ENCODE measurements at regions not wholly inside any gene's neighbourhood (a gene's known extent, or its start where the extent isn't known, plus 50 kb on each side); places are given as distances from the start of the nearest gene placed in this dataset.

- Mint-ChIP-seq H3K4me1 (peaks cover 0 to 1% (median 0%) of the 10 kb centered on the region in 3 donors), H3K27ac (no peak overlapping the region), H3K27me3 (no peaks in the 10 kb centered on the region), H3K36me3 (no peaks in the 10 kb centered on the region), H3K4me3 (no peak overlapping the region), H3K9me3 (peaks cover 0 to 10% (median 9%) of the 10 kb centered on the region in 3 donors)
These were observed 183.0 kb upstream of the KCND2 start for GRCh38 chr7:120089968-120090367.

- peaks cover 0 to 9% (median 8%) of the 10 kb centered on the region in 3 donors for H3K9me3 Mint-ChIP-seq
- peaks cover 0 to 1% (median 0%) of the 10 kb centered on the region in 3 donors for H3K4me1 Mint-ChIP-seq
- no peaks in the 10 kb centered on the region for H3K36me3 Mint-ChIP-seq
- no peak overlapping the region for H3K4me3 Mint-ChIP-seq
- no peaks in the 10 kb centered on the region for H3K27me3 Mint-ChIP-seq
- no peak overlapping the region for H3K27ac Mint-ChIP-seq
These were observed 181.2 kb upstream of the KCND2 start for GRCh38 chr7:120091807-120092206.

GRCh38 chr7:120097020-120097419 is 176.0 kb upstream of the KCND2 start:
- peaks cover 0 to 4% (median 0%) of the 10 kb centered on the region in 3 donors for H3K9me3 Mint-ChIP-seq
- H3K27ac Mint-ChIP-seq = no peak overlapping the region
- H3K4me1 Mint-ChIP-seq = no peaks in the 10 kb centered on the region
- no peaks in the 10 kb centered on the region for H3K36me3 Mint-ChIP-seq
- H3K4me3 Mint-ChIP-seq = no peak overlapping the region
- H3K27me3 Mint-ChIP-seq = no peaks in the 10 kb centered on the region

GRCh38 chr7:120097774-120098173 is 175.2 kb upstream of the KCND2 start:
- Mint-ChIP-seq H3K36me3 (no peaks in the 10 kb centered on the region), H3K9me3 (no peaks in the 10 kb centered on the region), H3K4me1 (no peaks in the 10 kb centered on the region), H3K27me3 (no peaks in the 10 kb centered on the region), H3K4me3 (no peak overlapping the region), H3K27ac (no peak overlapping the region)

- no peak overlapping the region for H3K27ac Mint-ChIP-seq
- H3K4me1 Mint-ChIP-seq = no peaks in the 10 kb centered on the region
- H3K36me3 Mint-ChIP-seq = no peaks in the 10 kb centered on the region
- no peak overlapping the region for H3K4me3 Mint-ChIP-seq
- H3K27me3 Mint-ChIP-seq = no peaks in the 10 kb centered on the region
- H3K9me3 Mint-ChIP-seq = peaks cover 6 to 13% (median 6%) of the 10 kb centered on the region in 3 donors
These were observed 164.6 kb upstream of the KCND2 start for GRCh38 chr7:120108376-120108775.

GRCh38 chr7:120110169-120110568 is 162.8 kb upstream of the KCND2 start:
- H3K9me3 Mint-ChIP-seq = peaks cover 6 to 13% (median 6%) of the 10 kb centered on the region in 3 donors
- no peaks in the 10 kb centered on the region for H3K27me3 Mint-ChIP-seq
- no peaks in the 10 kb centered on the region for H3K4me1 Mint-ChIP-seq
- no peak overlapping the region for H3K4me3 Mint-ChIP-seq
- no peaks in the 10 kb centered on the region for H3K36me3 Mint-ChIP-seq
- peak overlapping the region in 1 of 3 donors; percentile 35 for H3K27ac Mint-ChIP-seq

- Mint-ChIP-seq H3K4me1 (no peaks in the 10 kb centered on the region), H3K9me3 (peaks cover 6 to 12% (median 7%) of the 10 kb centered on the region in 3 donors), H3K27ac (no peak overlapping the region), H3K27me3 (no peaks in the 10 kb centered on the region), H3K36me3 (no peaks in the 10 kb centered on the region), H3K4me3 (no peak overlapping the region)
These were observed 158.3 kb upstream of the KCND2 start for GRCh38 chr7:120114626-120115025.

GRCh38 chr7:120123528-120123927 is 149.4 kb upstream of the KCND2 start:
- Mint-ChIP-seq H3K27me3 (no peaks in the 10 kb centered on the region), H3K4me1 (no peaks in the 10 kb centered on the region), H3K36me3 (no peaks in the 10 kb centered on the region), H3K4me3 (no peak overlapping the region), H3K9me3 (peaks cover 0 to 4% (median 0%) of the 10 kb centered on the region in 3 donors), H3K27ac (no peak overlapping the region)

DNA sequence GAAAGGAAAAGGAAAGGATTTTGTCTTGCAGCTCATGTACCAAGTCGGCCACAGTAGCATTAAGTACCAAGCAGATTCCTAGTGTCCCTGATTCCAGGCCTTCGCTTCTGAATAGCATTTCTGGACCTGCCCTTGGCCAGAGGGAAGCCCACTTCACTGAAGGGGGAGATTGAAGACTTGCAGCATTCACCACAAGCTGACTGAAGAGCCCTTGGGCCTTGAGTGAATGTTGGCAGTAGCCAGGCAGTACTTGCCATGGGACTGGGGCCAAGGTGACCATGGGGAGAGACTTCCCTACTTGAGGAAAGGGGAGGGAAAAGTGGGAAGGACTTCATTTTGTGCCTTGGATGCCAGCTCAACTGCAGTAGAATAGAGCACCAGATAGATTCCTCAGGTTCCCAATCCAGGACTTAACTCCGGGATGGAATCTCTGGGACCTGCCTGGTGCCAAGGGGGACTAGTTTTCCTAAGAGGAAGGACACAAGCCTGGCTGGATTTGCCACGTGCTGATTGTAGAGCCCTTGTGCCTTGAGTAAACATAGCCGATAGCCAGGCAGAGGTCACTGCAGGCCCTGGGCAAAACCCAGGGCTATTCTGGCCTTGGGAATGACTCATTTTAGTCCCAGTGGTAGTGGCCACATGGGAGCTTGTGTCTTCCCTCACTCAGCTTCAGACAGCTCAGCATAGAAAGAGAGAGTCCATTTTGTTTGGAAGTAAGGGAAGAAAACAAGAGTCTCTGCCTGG is 141.7 kb upstream of the KCND2 start:
- no peaks in the 10 kb centered on the region for H3K36me3 Mint-ChIP-seq

GRCh38 chr7:120138497-120138896 is 134.5 kb upstream of the KCND2 start:
- H3K4me1 Mint-ChIP-seq = no peaks in the 10 kb centered on the region

More for the DNA sequence above, 141.7 kb upstream of the KCND2 start:
- Mint-ChIP-seq H3K4me3 (no peak overlapping the region), H3K4me1 (no peaks in the 10 kb centered on the region), H3K27ac (no peak overlapping the region), H3K9me3 (peaks cover 7 to 11% (median 8%) of the 10 kb centered on the region in 3 donors), H3K27me3 (no peaks in the 10 kb centered on the region)

DNA sequence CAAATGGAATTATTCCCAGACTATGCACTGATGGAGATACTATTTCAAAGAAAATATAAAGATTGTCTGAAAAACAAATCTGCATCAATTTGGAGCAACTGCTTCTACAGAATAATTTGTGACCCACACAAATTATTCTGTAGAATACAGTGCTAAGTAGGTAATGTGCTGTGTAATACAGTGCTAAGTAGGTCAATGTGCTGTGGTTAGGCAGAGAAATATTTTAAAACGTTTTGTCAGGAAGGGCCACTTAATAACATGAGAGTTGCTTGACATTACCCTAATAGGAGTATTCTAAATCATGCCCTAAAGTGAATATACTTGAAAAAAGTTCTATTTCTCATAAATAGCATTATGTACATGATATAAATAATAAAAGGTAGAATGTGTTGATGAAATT is 116.5 kb upstream of the KCND2 start:
- no peaks in the 10 kb centered on the region for H3K36me3 Mint-ChIP-seq
- H3K27me3 Mint-ChIP-seq = no peaks in the 10 kb centered on the region
- H3K27ac Mint-ChIP-seq = no peak overlapping the region
- H3K4me3 Mint-ChIP-seq = no peak overlapping the region
- H3K4me1 Mint-ChIP-seq = no peaks in the 10 kb centered on the region
- H3K9me3 Mint-ChIP-seq = peaks cover 0 to 12% (median 5%) of the 10 kb centered on the region in 3 donors

More at GRCh38 chr7:120138497-120138896, 134.5 kb upstream of the KCND2 start:
- Mint-ChIP-seq H3K27ac (no peak overlapping the region), H3K9me3 (peaks cover 4 to 8% (median 5%) of the 10 kb centered on the region in 3 donors), H3K4me3 (no peak overlapping the region), H3K27me3 (no peaks in the 10 kb centered on the region), H3K36me3 (no peaks in the 10 kb centered on the region)

- Mint-ChIP-seq H3K9me3 (peaks cover 0 to 8% (median 3%) of the 10 kb centered on the region in 3 donors), H3K4me3 (no peak overlapping the region), H3K27ac (no peak overlapping the region), H3K4me1 (no peaks in the 10 kb centered on the region), H3K36me3 (no peaks in the 10 kb centered on the region), H3K27me3 (no peaks in the 10 kb centered on the region)
These were observed 112.8 kb upstream of the KCND2 start for GRCh38 chr7:120160166-120160565.

DNA sequence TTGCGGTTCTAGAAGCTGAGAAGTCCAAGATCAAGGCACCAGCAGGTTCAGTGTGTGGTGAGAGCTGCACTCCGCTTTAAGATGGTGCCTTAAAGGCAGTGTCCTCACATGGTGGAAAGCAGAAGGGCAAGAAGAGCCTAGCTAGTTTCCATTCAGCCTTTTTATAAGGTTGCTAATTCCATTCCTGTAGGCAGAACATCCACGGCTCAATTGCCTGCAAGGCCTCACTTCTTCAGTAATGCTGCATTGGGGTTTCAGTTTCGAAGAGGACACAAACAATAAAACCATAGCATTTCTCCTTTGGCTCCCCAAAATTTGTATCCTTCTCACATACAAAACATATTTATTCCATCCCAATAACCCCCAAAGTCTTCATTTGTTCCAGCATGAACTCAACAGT is 109.5 kb upstream of the KCND2 start:
- Mint-ChIP-seq H3K27me3 (no peaks in the 10 kb centered on the region), H3K4me1 (no peaks in the 10 kb centered on the region), H3K36me3 (no peaks in the 10 kb centered on the region), H3K9me3 (peaks cover 2 to 8% (median 3%) of the 10 kb centered on the region in 3 donors), H3K4me3 (no peak overlapping the region), H3K27ac (no peak overlapping the region)

GRCh38 chr7:120165227-120165626 is 107.7 kb upstream of the KCND2 start:
- peaks cover 0 to 2% (median 0%) of the 10 kb centered on the region in 3 donors for H3K9me3 Mint-ChIP-seq
- H3K4me1 Mint-ChIP-seq = no peaks in the 10 kb centered on the region
- no peak overlapping the region for H3K27ac Mint-ChIP-seq
- H3K36me3 Mint-ChIP-seq = no peaks in the 10 kb centered on the region
- H3K4me3 Mint-ChIP-seq = no peak overlapping the region
- no peaks in the 10 kb centered on the region for H3K27me3 Mint-ChIP-seq

- Mint-ChIP-seq H3K4me3 (no peak overlapping the region), H3K27ac (no peak overlapping the region), H3K9me3 (peaks cover 0 to 2% (median 0%) of the 10 kb centered on the region in 3 donors), H3K36me3 (no peaks in the 10 kb centered on the region), H3K4me1 (no peaks in the 10 kb centered on the region), H3K27me3 (no peaks in the 10 kb centered on the region)
These were observed 104.9 kb upstream of the KCND2 start for GRCh38 chr7:120168066-120168465.

Measured in IgD-negative memory B cell (primary cell).